Spleen (tissue), 7 donors: ENCODE measurements at regions not wholly inside any gene's neighbourhood (a gene's known extent, or its start where the extent isn't known, plus 50 kb on each side); places are given as distances from the start of the nearest gene placed in this dataset.

Source experiments
- CTCF ChIP-seq, 11 experiments: fragments of 200-600 bp in 7 of 11; fragments of 450-650 bp in 4 of 11; sonication (generic) in 4 of 11; IDR thresholded peaks in 8 of 11; conservative IDR thresholded peaks in 3 of 11; 1 replicate in 7 of 11; 2 replicates in 4 of 11; pipeline versions ENCODE4 v1.4.0 to v1.8.0; 2016 to 2021; ENCODE audit warnings: antibody characterized with exemption in 11 of 11, inconsistent platforms in 4 of 11, mild to moderate bottlenecking in 1 of 11
- POLR2A ChIP-seq, 3 donors: fragments of 450-650 bp; IDR thresholded peaks; one replicate each; pipeline ENCODE4 v1.5.1; 2017; ENCODE audit warnings: antibody characterized with exemption in 3 of 3, mild to moderate bottlenecking in 1 of 3
- POLR2AphosphoS5 ChIP-seq, 3 donors: sonication (generic); formaldehyde crosslinking; IDR thresholded peaks; one replicate each; pipeline ENCODE4 v1.5.1; 2017; ENCODE audit warnings: antibody characterized with exemption in 3 of 3
- donor health status: DM: no; HTN: no; CAD: no; lungs with moderate emphysema.
- donor health status: DM: no; HTN: no; CAD: no.
- donor health status: DM: no; HTN: no; CAD: no.

- TF ChIP-seq POLR2AphosphoS5 (IDR thresholded peaks at IDR 0.05) (no peak), POLR2A (IDR thresholded peaks at IDR 0.05) (no peak), CTCF (IDR thresholded peaks at IDR 0.05 in 8 of 11, conservative IDR thresholded peaks at IDR 0.05 in 3 of 11) (no peak)
These were observed 110.9 kb downstream of the UNCX start for GRCh38 chr7:1343551-1343950.
